Breast epithelium (tissue), 3 donors: ENCODE measurements at regions not wholly inside any gene's neighbourhood (a gene's known extent, or its start where the extent isn't known, plus 50 kb on each side); places are given as distances from the start of the nearest gene placed in this dataset.

Experiments used
- CTCF ChIP-seq, 3 donors: fragments of 450-650 bp; IDR thresholded peaks; one replicate each; pipeline ENCODE4 v1.5.1; 2016 to 2017; ENCODE audit warnings: antibody characterized with exemption in 3 of 3, mild to moderate bottlenecking in 3 of 3, moderate library complexity in 3 of 3
- POLR2A ChIP-seq: fragments of 450-650 bp; IDR thresholded peaks from one replicate; pipeline ENCODE4 v1.6.1; 2016; ENCODE audit warnings: antibody characterized with exemption, mild to moderate bottlenecking, moderate library complexity
- POLR2AphosphoS5 ChIP-seq, 3 donors: sonication (generic); formaldehyde crosslinking; IDR thresholded peaks; one replicate each; pipeline ENCODE4 v1.6.1; 2017; ENCODE audit warnings: antibody characterized with exemption in 3 of 3

- TF ChIP-seq CTCF (IDR thresholded peaks at IDR 0.05) (no peak), POLR2A (no peak), POLR2AphosphoS5 (IDR thresholded peaks at IDR 0.05) (no peak)
Measured at GRCh38 chr12:97209997-97210396, 252.6 kb upstream of the RMST start.
